WI38 (cell line): ENCODE measurements at regions not wholly inside any gene's neighbourhood (a gene's known extent, or its start where the extent isn't known, plus 50 kb on each side); places are given as distances from the start of the nearest gene placed in this dataset.

Experiments used
- H3K4me3 ChIP-seq: 2 replicates; pipeline ENCODE4 v1.5.1; 2011; ENCODE audit warnings: low read depth, mild to moderate bottlenecking, control low read depth, low read length
- CTCF ChIP-seq: IDR thresholded peaks from 2 replicates; pipeline ENCODE4 v1.5.1; 2012; ENCODE audit warnings: low read depth, mild to moderate bottlenecking, control low read depth, low read length

DNA sequence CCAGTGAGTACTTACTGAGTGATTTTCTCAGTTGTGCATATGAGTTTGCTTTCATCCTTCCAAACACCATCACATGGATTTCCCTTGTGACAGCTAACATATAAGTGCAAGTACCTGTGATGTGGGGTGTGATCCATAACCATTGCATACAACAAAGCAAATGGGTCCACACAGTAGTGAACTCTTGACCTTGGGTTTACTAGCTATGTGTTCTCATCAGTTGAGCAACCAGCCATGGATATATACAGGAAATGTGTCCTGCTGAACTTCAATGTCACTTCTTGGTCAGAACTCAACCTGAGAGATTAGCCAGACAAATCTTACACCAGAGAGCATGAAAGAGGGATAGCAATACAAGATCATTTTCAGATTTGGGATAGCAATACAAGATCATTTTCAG is 420.9 kb upstream of the KCNH7 start:
- H3K4me3 ChIP-seq, result no peak overlapping the region
- TF ChIP-seq CTCF, result no peak

- H3K4me3 ChIP-seq, result no peak overlapping the region
- no peak for TF ChIP-seq CTCF
These were observed 416.5 kb upstream of the KCNH7 start for GRCh38 chr2:163255086-163255485.

GRCh38 chr2:163253621-163254285 is 415.2 kb upstream of the KCNH7 start:
- no peak for TF ChIP-seq CTCF
- no peak overlapping the region for H3K4me3 ChIP-seq

DNA sequence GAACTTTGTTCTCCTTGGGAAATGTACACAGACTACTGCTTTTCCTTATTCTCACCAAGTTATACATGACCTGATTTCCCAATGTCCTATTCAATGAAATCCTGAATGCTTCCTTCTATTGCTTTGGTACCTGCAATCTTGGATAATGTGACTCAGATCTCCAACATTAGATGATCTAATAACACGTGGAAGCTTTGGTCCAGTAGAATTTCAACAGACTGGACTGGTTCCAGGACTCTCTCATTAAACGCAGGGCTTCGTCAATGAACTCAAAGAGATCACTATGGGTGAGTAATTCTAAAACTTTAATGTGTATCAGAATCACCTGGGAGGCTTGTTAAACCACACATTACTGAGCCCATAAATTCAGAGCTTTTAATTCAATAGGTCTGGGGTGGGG is 413.6 kb upstream of the KCNH7 start:
- TF ChIP-seq CTCF, result no peak
- no peak overlapping the region for H3K4me3 ChIP-seq

DNA sequence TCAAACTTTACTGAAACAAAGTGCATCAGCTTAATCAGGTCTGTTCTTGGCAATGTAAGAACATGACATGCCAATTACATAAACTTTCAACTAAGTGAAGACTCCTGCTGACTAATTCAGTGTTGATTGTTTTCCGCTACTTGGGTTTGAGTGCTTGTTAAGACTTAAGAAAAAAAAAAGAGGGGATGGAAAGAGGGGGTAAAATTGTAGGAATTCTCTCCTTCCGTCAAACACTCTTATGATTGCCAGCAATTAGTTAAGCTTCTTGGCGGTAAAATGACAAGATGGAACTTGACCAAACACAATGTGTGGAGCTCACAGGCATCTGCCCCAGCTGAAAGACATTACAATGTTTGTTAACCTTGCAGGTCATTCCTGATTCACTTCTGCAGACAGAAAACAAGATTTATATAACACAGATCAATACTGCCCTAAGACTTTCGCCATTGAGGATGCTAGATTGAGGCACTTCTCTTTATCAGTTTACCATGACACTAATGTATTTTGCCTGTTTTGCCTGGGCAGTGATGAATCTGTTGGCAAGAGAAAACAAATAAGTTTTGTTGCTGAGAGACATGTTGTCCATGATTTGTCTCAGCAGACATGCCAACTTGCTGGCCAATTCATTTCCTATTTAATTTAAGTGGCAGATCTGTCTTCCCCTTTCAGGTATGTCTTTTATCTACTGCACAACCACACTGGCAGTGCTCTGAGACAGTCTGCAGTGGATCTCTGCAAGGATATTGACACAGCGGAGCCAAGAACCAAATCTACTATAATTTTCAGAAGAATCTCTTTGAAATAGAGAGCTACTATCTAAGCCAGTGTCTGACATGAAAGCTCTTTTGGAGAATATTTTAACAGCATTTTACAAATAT is 410.0 kb upstream of the KCNH7 start:
- no peak overlapping the region for H3K4me3 ChIP-seq
- TF ChIP-seq CTCF, result no peak

DNA sequence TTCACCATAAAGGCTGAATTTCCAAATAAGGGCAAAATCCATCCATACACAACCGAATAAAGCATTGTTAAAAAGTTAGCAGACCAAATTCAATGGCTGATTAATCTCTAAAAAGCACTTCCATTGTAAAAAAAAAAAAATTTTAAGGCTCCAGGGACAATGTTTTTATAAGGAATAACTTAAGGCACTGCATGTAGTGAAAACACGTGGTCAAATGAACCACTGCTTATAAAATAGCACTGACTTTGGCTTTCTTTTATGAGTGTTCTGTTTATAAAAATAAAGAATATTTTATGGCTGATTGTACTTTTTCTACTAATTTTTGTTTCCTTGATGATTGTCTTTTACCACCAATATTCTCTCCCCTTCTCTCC is 409.3 kb upstream of the KCNH7 start:
- H3K4me3 ChIP-seq, result no peak overlapping the region
- TF ChIP-seq CTCF, result no peak

- TF ChIP-seq CTCF, result no peak
- H3K4me3 ChIP-seq, result no peak overlapping the region
These were observed 408.7 kb upstream of the KCNH7 start for GRCh38 chr2:163247156-163247846.
